ENCODE measurements at regions not wholly inside any gene's neighbourhood (a gene's known extent, or its start where the extent isn't known, plus 50 kb on each side); places are given as distances from the start of the nearest gene placed in this dataset.

GRCh38 chr4:1495416-1496115, 89.3 kb upstream of the NKX1-1 start:
- peaks cover 9% of the 10 kb centered on the region for H3K27me3 ChIP-seq
- no peak for TF ChIP-seq EZH2 (IDR thresholded peaks at IDR 0.05)
- no peak for TF ChIP-seq CTCF (IDR thresholded peaks at IDR 0.05)
- no peak for TF ChIP-seq EZH2phosphoT487 (IDR thresholded peaks at IDR 0.05)
- H2AFZ ChIP-seq (replicated peaks), result no peak overlapping the region
- no peaks in the 10 kb centered on the region for H4K20me1 ChIP-seq (ENCODE audit: low read depth)
- Mint-ChIP-seq H3K27me3 (ENCODE audit: insufficient read depth, low read depth) (peaks cover 8% of the 10 kb centered on the region), H3K9me3 (no peaks in the 10 kb centered on the region), H3K4me1 (peaks cover 10% of the 10 kb centered on the region), H3K36me3 (no peaks in the 10 kb centered on the region), H3K4me3 (no peak overlapping the region), H3K27ac (peak overlapping the region; percentile 31)
- H3K36me3 ChIP-seq, result no peaks in the 10 kb centered on the region
- H3K27ac ChIP-seq, result no peak overlapping the region
- H3K4me3 ChIP-seq, result no peak overlapping the region
- no peak overlapping the region for H3K4me2 ChIP-seq
- peaks cover 6% of the 10 kb centered on the region for H3K4me1 ChIP-seq
- H3K9me3 ChIP-seq (ENCODE audit: low read depth), result no peaks in the 10 kb centered on the region
- no peaks in the 10 kb centered on the region for H3K79me2 ChIP-seq (ENCODE audit: low read depth)
- DNase-seq (ENCODE audit: low spot score), result no peak
- no peaks in the 10 kb centered on the region for H3F3A ChIP-seq (ENCODE audit: low read depth)
- H3K9ac ChIP-seq, result no peak overlapping the region

- no peaks in the 10 kb centered on the region for H3F3A ChIP-seq (ENCODE audit: low read depth)
- H3K4me3 Mint-ChIP-seq, result no peak overlapping the region
- DNase-seq (ENCODE audit: low spot score), result no peak
- H2AFZ ChIP-seq (replicated peaks), result no peak overlapping the region
- peaks cover 6% of the 10 kb centered on the region for H3K4me1 ChIP-seq
- TF ChIP-seq EZH2phosphoT487 (IDR thresholded peaks at IDR 0.05) (no peak), EZH2 (IDR thresholded peaks at IDR 0.05) (no peak), CTCF (IDR thresholded peaks at IDR 0.05) (no peak)
- H3K9ac ChIP-seq, result no peak overlapping the region
- no peaks in the 10 kb centered on the region for H3K9me3 Mint-ChIP-seq
- peaks cover 10% of the 10 kb centered on the region for H3K4me1 Mint-ChIP-seq
- H3K27me3 Mint-ChIP-seq (ENCODE audit: insufficient read depth, low read depth), result peaks cover 8% of the 10 kb centered on the region
- H3K79me2 ChIP-seq (ENCODE audit: low read depth), result no peaks in the 10 kb centered on the region
- no peak overlapping the region for H3K4me2 ChIP-seq
- no peak overlapping the region for H3K27ac ChIP-seq
- H3K36me3 Mint-ChIP-seq, result no peaks in the 10 kb centered on the region
- no peaks in the 10 kb centered on the region for H4K20me1 ChIP-seq (ENCODE audit: low read depth)
- H3K27me3 ChIP-seq, result peaks cover 9% of the 10 kb centered on the region
- H3K9me3 ChIP-seq (ENCODE audit: low read depth), result no peaks in the 10 kb centered on the region
- H3K4me3 ChIP-seq, result no peak overlapping the region
- peak overlapping the region; percentile 31 for H3K27ac Mint-ChIP-seq
- no peaks in the 10 kb centered on the region for H3K36me3 ChIP-seq
Measured at GRCh38 chr4:1494416-1495315, 88.4 kb upstream of the NKX1-1 start.

- H3K9me3 ChIP-seq (ENCODE audit: low read depth), result no peaks in the 10 kb centered on the region
- H3K27me3 ChIP-seq, result peaks cover 9% of the 10 kb centered on the region
- no peak overlapping the region for H3K4me3 Mint-ChIP-seq
- no peak overlapping the region for H3K4me2 ChIP-seq
- H3F3A ChIP-seq (ENCODE audit: low read depth), result no peaks in the 10 kb centered on the region
- no peak overlapping the region for H3K27ac ChIP-seq
- H2AFZ ChIP-seq (replicated peaks), result no peak overlapping the region
- peaks cover 6% of the 10 kb centered on the region for H3K4me1 ChIP-seq
- no peaks in the 10 kb centered on the region for H3K36me3 Mint-ChIP-seq
- TF ChIP-seq EZH2 (IDR thresholded peaks at IDR 0.05) (no peak), EZH2phosphoT487 (IDR thresholded peaks at IDR 0.05) (no peak), CTCF (IDR thresholded peaks at IDR 0.05) (no peak)
- DNase-seq (ENCODE audit: low spot score), result no peak
- peak overlapping the region; percentile 26 for H3K27ac Mint-ChIP-seq
- H3K27me3 Mint-ChIP-seq (ENCODE audit: insufficient read depth, low read depth), result peaks cover 8% of the 10 kb centered on the region
- no peak overlapping the region for H3K9ac ChIP-seq
- H3K4me3 ChIP-seq, result no peak overlapping the region
- no peaks in the 10 kb centered on the region for H4K20me1 ChIP-seq (ENCODE audit: low read depth)
- no peaks in the 10 kb centered on the region for H3K36me3 ChIP-seq
- H3K79me2 ChIP-seq (ENCODE audit: low read depth), result no peaks in the 10 kb centered on the region
- H3K9me3 Mint-ChIP-seq, result no peaks in the 10 kb centered on the region
- peaks cover 10% of the 10 kb centered on the region for H3K4me1 Mint-ChIP-seq
Measured at GRCh38 chr4:1493540-1494287, 87.5 kb upstream of the NKX1-1 start.

Data from neural progenitor cell (in vitro differentiated cells).